Right ventricle myocardium inferior (tissue), 1 donor: ENCODE measurements at regions not wholly inside any gene's neighbourhood (a gene's known extent, or its start where the extent isn't known, plus 50 kb on each side); places are given as distances from the start of the nearest gene placed in this dataset.

ENCODE experiments used
- ATAC-seq: fragments of 200-7000 bp; cut with Tn5 transposase; one replicate; pipeline ENCODE4 v1.9.1; 2020; ENCODE audit warnings: mild to moderate bottlenecking, moderate library complexity
- DNase-seq: peaks from one replicate; pipeline ENCODE4 v3.0.0; 2021; ENCODE audit errors: missing footprints
- intact Hi-C: fragments of 100-400 bp; cut with DNase I; formaldehyde crosslinking; loops from one replicate; pipeline ENCODE4 v1.11.0; 2022
- donor health status: DM: no; HTN: yes; CAD: no; lungs with severe emphysema.

GRCh38 chr11:122538060-122538459, 117.5 kb upstream of the UBASH3B start:
- intact Hi-C loops = no loop called here
- ATAC-seq (no peak), DNase-seq (no peak)

DNA sequence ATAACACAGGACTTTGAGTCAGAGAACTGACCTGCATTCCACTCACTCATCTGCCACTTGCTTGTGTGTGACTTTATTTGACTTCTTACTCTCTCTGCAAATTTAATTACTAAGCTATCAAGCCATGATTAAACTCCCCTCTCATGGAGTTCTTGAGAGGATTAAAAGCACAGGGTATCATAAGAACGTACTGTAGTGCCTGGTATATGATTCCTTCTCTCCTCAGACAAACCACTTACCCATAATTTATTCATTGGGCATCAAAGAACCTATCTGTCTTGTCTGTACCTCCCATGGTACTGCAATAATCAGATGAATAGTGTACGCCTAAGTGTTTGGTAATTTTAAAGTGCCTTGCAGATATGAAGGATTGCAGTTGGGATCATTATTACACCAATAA, 130.6 kb upstream of the UBASH3B start:
- ATAC-seq = no peak
- intact Hi-C loops = no loop called here

GRCh38 chr11:122523846-122524805, 131.4 kb upstream of the UBASH3B start:
- intact Hi-C loops = no loop called here
- DNase-seq = no peak
- ATAC-seq = peak; percentile 68

More for the DNA sequence above, 130.6 kb upstream of the UBASH3B start:
- no peak for DNase-seq

- DNase-seq (no peak), ATAC-seq (no peak)
- intact Hi-C loops = no loop called here
These were observed 133.9 kb upstream of the UBASH3B start for GRCh38 chr11:122521626-122522025.

DNA sequence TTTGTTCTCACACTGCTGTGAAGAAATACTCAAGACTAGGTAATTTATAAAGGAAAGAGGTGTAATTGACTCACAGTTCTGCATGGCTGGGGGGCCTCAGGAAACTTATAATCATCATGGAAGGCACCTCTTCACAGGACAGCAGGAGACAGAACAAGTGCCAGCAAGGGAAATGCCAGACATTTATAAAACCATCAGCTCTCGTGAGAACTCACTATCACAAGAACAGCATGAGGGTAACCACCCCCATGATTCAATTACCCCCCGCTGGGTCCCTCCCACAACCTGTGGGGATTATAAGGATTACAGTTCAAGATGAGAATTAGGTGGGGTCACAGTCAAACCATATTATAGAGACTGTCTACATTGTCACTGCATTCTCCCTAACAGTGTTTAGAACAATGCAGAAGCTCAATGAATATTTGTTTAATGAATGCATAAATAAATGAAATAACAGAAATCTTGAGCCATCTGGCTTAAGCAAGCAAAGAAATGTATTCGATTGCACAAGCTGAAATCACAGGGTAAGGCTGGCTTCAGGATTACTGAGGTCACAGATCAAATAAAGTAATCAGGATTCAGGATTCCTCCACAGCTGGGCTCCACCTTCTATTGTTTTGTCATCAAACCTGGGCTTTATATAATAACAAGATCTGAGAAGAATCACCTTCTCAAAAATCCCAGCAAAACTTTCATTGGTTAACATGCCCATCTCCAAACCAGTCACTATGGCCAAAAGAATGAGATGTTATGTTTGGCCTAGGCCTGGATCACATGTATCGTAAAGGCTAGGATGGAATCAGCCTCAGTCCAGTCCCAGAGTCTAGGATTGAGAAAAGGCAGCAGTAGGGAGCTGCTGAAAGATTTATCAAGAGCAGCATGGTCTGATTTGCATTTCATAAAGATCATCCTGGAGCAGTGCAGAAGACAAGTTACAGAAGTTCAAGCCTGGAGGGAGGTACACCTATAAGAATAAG, 137.8 kb upstream of the UBASH3B start:
- no peak for DNase-seq
- intact Hi-C loops = no loop called here
- ATAC-seq = no peak

DNA sequence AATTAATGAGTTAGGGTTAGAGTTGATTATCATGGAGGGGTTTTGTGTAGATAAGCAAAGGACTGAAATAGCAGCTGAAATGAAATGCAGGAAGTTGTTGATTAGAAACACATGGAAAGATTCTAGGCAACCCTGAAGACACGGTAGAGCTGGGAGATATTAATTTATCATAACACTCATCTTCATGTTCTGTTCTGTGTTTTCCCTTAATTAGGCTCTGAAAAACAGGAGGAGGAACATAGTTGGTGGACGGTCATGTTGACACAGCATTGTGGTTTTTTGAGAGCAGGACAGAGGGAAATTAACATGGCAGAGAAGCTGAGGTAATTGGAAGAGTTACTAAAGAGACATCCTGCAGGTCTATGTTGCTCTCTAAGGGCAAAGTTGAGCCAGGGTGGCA, 138.8 kb upstream of the UBASH3B start:
- DNase-seq (no peak), ATAC-seq (no peak)
- intact Hi-C loops = no loop called here

DNA sequence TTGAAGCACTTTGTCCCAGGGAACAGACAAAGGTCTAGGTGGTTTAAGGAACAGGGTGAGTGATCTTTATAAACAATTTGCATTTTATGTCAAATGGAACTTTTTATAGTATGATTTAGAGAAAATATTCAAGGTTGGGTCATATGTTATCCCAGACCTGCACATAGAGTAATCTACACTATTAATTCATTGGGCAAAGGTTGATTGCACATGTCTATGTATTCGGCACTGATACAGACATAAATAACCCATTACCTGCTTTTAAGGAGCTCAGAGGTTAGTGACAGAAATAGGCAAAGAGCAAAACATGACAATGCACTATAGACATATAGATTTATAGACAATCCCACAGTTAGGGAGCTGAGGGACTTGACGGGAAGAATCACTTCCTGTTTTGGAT, 141.5 kb upstream of the UBASH3B start:
- ATAC-seq (no peak), DNase-seq (no peak)
- intact Hi-C loops = no loop called here

DNA sequence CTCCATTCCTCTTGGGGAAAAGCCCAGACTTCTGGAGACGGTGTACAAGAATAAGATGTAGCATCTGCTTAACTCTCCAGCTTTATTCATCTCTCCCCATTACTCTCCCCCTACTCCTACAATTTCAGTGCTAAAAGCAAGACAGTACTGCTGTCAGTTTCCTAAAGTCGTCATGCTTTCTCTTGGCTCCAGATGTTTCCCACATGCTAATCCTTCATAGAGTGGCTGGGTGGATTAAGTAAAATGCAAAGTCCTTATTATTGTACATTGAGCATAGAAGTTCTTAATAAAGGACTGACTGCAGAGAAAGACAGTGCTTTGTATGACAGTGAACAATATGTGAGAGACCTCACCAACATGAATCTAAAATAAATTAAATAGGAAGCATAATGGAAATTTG, 142.2 kb upstream of the UBASH3B start:
- no peak for ATAC-seq
- DNase-seq = no peak
- intact Hi-C loops = no loop called here

GRCh38 chr11:122512688-122513087, 142.8 kb upstream of the UBASH3B start:
- ATAC-seq = no peak
- intact Hi-C loops = no loop called here
- no peak for DNase-seq

DNA sequence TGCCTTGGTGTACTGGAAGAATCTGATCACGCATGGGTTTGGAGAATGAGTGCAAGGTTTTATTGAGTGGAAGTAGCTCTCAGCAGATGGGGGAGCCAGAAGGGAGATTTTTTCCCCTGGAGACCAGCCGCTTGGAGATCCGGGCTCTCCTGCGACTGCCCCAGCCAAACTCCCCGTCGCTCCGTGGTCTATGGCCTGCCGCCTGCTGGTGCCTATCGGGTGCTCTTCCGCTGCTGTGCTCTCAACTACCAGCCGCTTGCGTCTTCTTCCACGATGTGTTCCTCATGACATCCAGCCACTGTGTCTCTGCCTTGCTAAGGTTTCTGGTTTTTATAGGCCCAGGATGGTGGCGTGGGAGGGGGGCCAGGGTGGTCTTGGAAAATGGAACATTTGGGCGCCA, 145.6 kb upstream of the UBASH3B start:
- intact Hi-C loops = loop anchor here (10.0 kb wide), 2 partner anchors 405 to 485 kb away; no protein-coding TSS in a partner anchor
- ATAC-seq (no peak), DNase-seq (no peak)

- ATAC-seq (no peak), DNase-seq (no peak)
- intact Hi-C loops = loop anchor here (10.0 kb wide), 2 partner anchors 404 to 484 kb away; no protein-coding TSS in a partner anchor
These were observed 146.4 kb upstream of the UBASH3B start for GRCh38 chr11:122509091-122509490.

DNA sequence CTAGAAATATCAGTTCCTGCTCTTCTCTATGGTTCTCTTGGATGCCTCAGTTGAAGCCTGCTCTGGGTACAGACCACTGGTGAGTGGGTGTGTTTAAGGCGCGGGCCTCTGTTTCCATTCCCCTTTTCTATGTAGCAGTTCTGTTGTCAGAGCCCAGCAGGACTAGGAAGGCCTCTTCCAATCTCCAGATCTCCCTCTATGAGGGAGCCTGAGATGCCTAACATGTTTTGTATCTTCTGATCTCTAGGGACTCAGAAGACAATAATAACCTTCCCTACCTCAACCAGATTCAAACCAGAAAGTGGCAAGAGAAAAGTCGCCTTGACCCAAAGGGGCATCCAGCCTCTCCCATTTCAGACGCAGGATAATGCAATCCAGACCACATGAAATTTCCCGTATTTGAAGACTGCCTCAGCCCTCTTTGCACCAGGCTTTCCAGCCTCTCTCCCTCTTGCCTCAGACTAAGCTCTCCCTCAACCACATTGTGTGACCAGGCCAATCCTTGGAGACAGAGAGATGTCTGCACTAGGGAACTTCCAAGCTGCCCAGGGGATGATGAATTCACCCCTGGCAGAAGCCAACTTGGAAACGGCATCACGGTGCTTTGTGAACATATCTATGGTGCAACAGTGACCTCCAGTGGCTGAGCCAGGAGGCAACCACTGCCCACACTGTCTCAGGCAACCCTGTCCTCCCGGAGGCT, 150.1 kb upstream of the UBASH3B start:
- ATAC-seq = peak; percentile 97
- DNase-seq = peak; percentile 78
- intact Hi-C loops = loop anchor here (1.0 to 10.0 kb wide), 5 partner anchors 212 to 850 kb away; no protein-coding TSS in a partner anchor

GRCh38 chr11:122494221-122494620, 161.3 kb upstream of the UBASH3B start:
- intact Hi-C loops = no loop called here
- DNase-seq (no peak), ATAC-seq (no peak)

GRCh38 chr11:122491509-122491908, 164.0 kb upstream of the UBASH3B start:
- intact Hi-C loops = no loop called here
- no peak for DNase-seq
- peak; percentile 42 for ATAC-seq

- intact Hi-C loops = no loop called here
- DNase-seq (no peak), ATAC-seq (no peak)
These were observed 166.4 kb upstream of the UBASH3B start for GRCh38 chr11:122488892-122489706.

- no peak for DNase-seq
- intact Hi-C loops = no loop called here
- ATAC-seq = no peak
These were observed 167.9 kb upstream of the UBASH3B start for GRCh38 chr11:122487669-122488068.

DNA sequence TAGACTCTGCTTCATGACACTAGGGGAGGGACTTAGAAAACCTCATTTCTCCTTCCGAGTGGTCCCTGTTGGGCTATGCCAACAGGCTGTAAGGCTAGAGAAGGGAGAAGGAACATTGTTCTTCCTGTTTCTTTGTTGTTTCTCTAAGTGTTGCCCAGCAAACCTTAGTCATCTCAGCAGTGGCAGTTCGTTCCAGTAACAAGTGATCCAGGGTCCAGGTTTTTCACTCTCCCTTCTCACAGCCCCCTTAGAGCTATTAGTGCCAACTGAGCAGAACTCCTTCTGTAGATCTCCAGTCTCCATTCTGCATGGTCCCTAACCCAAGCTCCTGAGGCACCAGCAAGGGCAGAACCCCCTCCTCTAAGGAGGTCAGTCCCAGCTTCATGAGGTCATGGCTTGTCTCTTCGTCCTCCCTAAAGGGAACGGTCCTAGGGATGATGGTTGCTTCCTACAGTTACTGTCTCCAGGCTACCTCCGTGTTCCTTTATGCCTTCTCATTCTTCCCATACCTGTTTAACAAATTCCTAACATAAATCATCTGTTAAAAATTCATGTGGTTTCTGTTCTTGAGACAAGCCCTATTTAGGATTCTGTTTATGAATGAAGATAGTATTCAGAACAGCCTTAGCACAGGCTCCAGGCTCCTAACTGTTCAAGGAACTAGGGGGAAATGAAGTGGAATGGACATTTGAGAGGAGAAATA, 168.6 kb upstream of the UBASH3B start:
- no peak for DNase-seq
- intact Hi-C loops = no loop called here
- ATAC-seq = no peak
